ENCODE measurements at regions not wholly inside any gene's neighbourhood (a gene's known extent, or its start where the extent isn't known, plus 50 kb on each side); places are given as distances from the start of the nearest gene placed in this dataset.
"Not testable (repeated sequence)": the region's sequence is repeated elsewhere in the genome, so short reads cannot be mapped to it uniquely, and the experiment has no call there.

DNA sequence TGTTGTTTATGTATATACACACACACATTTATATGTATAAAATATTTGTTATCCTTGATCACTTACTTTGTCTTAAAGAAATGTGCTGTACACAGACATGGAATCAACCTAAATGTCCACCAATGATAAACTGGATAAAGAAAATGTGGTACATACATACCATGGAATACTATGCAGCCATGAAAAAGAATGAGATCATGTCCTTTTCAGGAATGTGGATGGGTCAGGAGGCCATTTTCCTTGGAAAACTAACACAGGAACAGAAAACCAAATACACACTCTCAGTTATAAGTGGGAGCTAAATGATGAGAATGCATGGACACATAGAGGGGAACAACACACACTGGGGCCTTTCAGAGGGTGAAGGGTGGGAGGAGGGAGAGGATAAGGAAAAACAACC is 534.7 kb downstream of the FLRT2 start:
- H3K27me3 Mint-ChIP-seq; H3K9me3 Mint-ChIP-seq; H3K4me3 Mint-ChIP-seq; H3K27ac Mint-ChIP-seq; H3K4me1 Mint-ChIP-seq (ENCODE audit: low read depth); H3K36me3 Mint-ChIP-seq (ENCODE audit: low read depth); DNase-seq: not testable (repeated sequence)

DNA sequence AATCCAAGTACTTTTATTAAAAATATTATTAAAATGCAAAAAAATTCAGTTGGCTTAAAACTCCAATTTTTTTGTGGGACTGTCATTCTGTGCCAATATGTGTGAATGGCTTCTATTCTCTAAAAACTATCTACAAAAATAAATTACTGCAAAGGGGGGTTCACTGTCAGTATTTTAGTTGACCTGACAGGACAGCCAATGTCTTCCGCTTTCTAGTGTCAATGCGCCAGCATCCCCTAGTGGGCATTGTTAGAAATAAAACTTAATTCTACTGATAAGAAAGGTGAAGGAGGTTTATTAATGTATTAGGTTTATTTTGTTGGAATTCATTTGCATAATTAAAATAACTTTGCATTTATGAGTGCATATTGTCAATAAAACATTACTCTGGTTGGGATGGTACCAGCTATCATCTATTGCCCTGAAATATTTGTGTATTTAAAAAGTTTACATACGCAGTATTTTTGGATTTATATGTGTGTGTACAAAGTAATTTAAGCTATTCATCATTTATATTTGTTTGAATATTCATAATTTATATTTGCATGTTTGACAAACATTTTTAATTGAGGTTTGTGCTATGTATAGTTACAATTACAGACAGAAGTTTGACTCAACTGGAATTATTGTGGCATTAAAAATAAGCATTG is 527.2 kb downstream of the FLRT2 start:
- no peak for DNase-seq
- Mint-ChIP-seq H3K36me3 (ENCODE audit: low read depth) (no peaks in the 10 kb centered on the region), H3K4me3 (no peak overlapping the region), H3K4me1 (ENCODE audit: low read depth) (peaks cover 6% of the 10 kb centered on the region), H3K27me3 (no peaks in the 10 kb centered on the region), H3K27ac (no peak overlapping the region), H3K9me3 (no peaks in the 10 kb centered on the region)

DNA sequence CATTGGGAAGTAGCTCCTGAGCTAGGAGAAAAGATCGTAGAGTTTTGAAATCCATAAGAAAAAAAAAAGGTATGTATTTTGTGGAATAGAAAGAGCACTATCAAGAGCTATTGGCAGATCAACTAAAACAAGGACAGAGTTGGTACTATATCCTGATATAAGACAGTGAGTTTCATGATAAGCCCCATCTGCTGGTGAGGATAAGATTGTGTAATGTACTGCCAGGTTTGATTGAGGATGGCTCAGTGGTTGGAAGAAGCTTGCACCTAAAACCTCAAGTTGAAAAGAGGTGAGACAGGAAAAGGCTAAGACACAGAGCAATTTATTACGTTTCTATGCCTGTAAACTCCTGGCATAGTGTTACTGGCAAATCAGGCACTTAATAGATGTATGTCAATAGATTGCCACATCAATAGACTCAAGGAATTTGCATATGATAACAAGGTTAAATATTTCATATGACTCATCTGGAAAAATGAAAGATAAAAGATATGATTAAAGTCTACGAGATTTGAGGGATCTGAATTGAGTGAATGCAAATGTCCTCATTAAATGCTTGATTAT is 525.6 kb downstream of the FLRT2 start:
- DNase-seq, result no peak
- H3K27ac Mint-ChIP-seq, result no peak overlapping the region

DNA sequence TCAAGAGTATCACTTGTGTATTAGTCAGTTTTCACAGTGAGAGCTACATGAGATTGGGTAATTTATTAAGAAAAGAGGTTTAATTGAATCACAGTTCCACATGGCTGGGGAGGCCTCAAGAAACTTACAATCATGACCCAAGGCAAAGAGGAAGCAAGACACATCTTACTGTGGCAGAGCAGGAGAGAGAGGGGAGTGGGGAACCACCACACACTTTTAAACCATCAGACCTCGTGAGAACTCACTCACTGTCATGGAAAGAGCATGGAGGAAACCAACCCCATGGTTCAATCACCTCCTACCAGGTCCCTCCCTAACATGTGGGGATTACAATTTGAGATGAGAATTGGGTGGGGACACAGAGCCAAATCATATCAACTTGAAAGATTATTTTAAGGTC is 522.9 kb downstream of the FLRT2 start:
- no peak for DNase-seq
- H3K27me3 Mint-ChIP-seq, result no peaks in the 10 kb centered on the region
- H3K36me3 Mint-ChIP-seq (ENCODE audit: low read depth), result peaks cover 2% of the 10 kb centered on the region
- no peak overlapping the region for H3K4me3 Mint-ChIP-seq
- no peak overlapping the region for H3K27ac Mint-ChIP-seq
- peaks cover 7% of the 10 kb centered on the region for H3K4me1 Mint-ChIP-seq (ENCODE audit: low read depth)
- H3K9me3 Mint-ChIP-seq, result no peaks in the 10 kb centered on the region

More for the DNA sequence above, 525.6 kb downstream of the FLRT2 start:
- H3K4me1 Mint-ChIP-seq (ENCODE audit: low read depth), result peaks cover 6% of the 10 kb centered on the region
- H3K27me3 Mint-ChIP-seq, result no peaks in the 10 kb centered on the region
- H3K36me3 Mint-ChIP-seq (ENCODE audit: low read depth), result no peaks in the 10 kb centered on the region
- H3K9me3 Mint-ChIP-seq, result no peaks in the 10 kb centered on the region
- no peak overlapping the region for H3K4me3 Mint-ChIP-seq

DNA sequence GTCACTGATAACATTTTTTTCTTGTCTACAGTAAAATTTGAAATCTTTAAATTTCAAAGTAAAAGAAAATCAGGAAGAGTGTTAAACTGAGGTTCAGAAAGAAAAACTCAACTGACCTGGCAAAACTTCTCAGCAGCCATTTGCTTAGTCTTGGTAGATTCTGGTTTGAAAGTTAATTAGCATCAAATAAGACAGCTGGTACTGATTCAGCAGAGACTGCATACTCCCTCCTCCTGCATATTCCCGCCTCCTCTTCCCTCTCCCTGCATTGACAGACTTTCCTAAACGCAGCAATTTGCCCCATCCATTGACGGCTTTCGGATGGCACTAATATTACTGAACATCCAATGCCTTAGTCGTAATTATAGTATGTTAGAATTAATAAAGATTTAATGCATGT is 520.8 kb downstream of the FLRT2 start:
- Mint-ChIP-seq H3K36me3 (ENCODE audit: low read depth) (peaks cover 4% of the 10 kb centered on the region), H3K4me3 (no peak overlapping the region), H3K4me1 (ENCODE audit: low read depth) (peaks cover 6% of the 10 kb centered on the region), H3K9me3 (no peaks in the 10 kb centered on the region), H3K27me3 (no peaks in the 10 kb centered on the region), H3K27ac (no peak overlapping the region)
- DNase-seq, result no peak

DNA sequence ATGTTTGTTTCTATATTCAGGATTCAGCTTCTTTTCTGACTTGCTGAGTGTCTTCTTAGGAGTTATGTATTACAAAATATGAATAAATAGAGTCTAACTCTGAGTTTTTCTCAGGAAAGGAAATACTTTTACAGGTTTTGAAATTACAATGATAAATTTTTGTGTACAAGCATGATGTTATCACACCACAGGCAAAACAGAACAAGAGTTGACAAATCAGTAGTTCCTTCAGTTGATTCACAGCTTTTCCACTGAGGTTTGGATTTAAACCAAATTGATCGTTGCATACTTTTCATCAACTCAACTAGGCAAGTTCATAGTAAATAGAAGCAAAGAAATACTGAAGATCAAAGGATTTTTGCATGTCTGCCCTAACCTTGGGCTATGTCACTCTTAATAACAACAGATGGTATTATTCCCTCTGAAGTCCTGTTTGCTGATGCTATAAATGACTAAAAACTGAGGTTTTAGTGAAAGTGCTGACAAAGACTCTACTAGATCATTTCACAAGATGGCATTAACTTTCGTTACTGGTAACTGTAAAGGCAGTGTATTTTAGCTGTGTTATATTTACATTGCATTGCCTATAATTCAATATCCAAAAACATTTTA is 520.2 kb downstream of the FLRT2 start:
- Mint-ChIP-seq H3K9me3 (no peaks in the 10 kb centered on the region), H3K36me3 (ENCODE audit: low read depth) (peaks cover 4% of the 10 kb centered on the region), H3K4me3 (no peak overlapping the region), H3K4me1 (ENCODE audit: low read depth) (peaks cover 1% of the 10 kb centered on the region), H3K27me3 (no peaks in the 10 kb centered on the region), H3K27ac (no peak overlapping the region)
- no peak for DNase-seq

DNA sequence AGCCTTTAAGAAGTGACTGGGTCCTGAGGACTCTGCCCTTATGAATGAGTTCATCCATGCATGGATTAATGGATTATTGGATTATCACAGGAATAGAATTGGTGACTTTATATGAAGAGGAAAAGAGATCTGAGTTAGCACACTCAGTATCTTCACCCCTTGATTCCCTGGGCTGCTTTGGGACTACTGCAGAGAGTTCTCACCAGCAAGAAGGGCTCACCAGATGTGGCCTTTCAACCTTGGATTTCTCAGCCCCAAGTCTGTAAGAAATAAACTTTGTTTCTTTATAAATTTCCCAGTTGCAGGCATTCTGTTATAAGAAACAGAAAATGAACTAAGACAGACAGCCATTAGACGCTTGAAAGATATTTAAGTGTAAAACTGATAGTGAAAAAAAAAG is 509.2 kb downstream of the FLRT2 start:
- no peak overlapping the region for H3K27ac Mint-ChIP-seq
- H3K4me3 Mint-ChIP-seq, result no peak overlapping the region
- no peaks in the 10 kb centered on the region for H3K27me3 Mint-ChIP-seq
- no peaks in the 10 kb centered on the region for H3K4me1 Mint-ChIP-seq (ENCODE audit: low read depth)
- H3K9me3 Mint-ChIP-seq, result no peaks in the 10 kb centered on the region
- DNase-seq, result no peak
- peaks cover 2% of the 10 kb centered on the region for H3K36me3 Mint-ChIP-seq (ENCODE audit: low read depth)

DNA sequence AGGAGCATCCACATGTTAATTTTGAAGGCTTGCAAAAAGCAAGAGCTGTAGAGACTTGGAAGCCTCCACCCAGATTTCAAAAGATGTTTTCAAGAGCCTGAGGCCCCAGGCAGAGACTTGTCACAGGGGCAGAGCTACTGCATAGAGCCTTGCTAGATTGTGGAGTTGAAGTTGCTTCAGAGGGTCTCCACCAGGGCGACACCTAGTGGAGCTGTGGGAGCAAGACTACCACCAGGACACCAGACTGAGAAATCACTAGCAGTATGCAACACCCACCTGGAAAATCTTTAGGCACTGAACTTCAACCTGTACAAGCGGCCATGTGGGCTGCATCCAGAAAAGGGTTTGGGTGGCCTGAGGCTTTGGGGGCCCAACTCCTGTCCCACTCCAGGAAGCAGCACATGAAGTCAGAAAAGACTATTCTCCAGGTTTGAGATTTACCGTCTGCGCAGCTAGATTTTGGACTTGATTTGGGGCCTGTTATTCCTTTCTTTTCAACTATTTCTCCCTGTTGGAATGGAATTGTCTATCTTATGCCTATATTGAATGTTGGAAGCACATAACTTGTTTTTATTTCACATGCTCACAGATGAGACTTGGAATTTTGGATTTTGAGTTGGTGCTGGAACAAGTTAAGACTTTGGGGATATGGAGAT is 508.6 kb downstream of the FLRT2 start:
- no peak overlapping the region for H3K27ac Mint-ChIP-seq
- H3K4me1 Mint-ChIP-seq (ENCODE audit: low read depth), result no peaks in the 10 kb centered on the region
- H3K27me3 Mint-ChIP-seq, result no peaks in the 10 kb centered on the region
- no peak overlapping the region for H3K4me3 Mint-ChIP-seq
- DNase-seq, result peak; percentile 45
- peaks cover 2% of the 10 kb centered on the region for H3K36me3 Mint-ChIP-seq (ENCODE audit: low read depth)
- no peaks in the 10 kb centered on the region for H3K9me3 Mint-ChIP-seq

DNA sequence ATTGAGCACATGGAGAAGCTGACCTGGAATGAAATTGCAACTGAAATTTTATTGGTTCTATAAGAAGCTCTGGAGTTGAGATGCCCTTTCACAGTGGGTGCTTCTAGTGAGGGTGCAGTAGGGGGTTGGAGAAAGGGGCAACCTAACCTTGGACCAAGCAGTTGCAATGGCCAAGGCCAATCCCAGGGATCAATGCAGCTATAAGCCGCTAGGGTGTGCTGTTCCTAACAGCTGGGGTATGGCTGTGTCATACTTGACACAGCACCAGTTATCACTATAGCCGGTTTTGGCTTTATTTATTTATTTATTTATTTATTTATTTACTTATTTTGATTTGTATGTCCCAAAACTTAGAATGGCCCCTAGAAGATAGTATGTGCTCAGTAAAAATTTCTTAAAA is 505.9 kb downstream of the FLRT2 start:
- Mint-ChIP-seq H3K9me3 (no peaks in the 10 kb centered on the region), H3K27ac (no peak overlapping the region), H3K4me3 (no peak overlapping the region), H3K36me3 (ENCODE audit: low read depth) (no peaks in the 10 kb centered on the region), H3K4me1 (ENCODE audit: low read depth) (peaks cover 12% of the 10 kb centered on the region), H3K27me3 (no peaks in the 10 kb centered on the region)
- DNase-seq, result no peak

DNA sequence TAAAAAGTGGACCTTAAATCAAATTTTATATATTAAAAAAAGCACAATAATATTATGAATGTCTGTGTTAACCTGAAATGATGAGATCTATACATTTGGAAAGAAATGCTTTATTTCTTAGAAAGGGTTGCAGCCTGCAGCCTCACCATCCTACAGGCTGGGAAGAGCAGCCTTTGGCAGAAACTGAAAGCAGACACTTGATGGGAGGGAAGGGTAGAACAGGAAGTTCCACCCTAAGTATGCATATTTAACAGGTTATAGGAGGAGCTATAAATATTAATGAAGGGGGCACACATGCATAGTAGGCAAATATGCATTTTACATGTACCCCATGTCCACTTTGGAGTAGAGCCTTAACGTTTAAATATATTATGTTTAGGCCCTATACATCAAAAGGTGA is 498.0 kb downstream of the FLRT2 start:
- Mint-ChIP-seq H3K27ac (no peak overlapping the region), H3K4me1 (ENCODE audit: low read depth) (peaks cover 20% of the 10 kb centered on the region), H3K9me3 (peaks cover 18% of the 10 kb centered on the region), H3K36me3 (ENCODE audit: low read depth) (peaks cover 14% of the 10 kb centered on the region), H3K27me3 (no peaks in the 10 kb centered on the region), H3K4me3 (no peak overlapping the region)
- DNase-seq, result no peak

DNA sequence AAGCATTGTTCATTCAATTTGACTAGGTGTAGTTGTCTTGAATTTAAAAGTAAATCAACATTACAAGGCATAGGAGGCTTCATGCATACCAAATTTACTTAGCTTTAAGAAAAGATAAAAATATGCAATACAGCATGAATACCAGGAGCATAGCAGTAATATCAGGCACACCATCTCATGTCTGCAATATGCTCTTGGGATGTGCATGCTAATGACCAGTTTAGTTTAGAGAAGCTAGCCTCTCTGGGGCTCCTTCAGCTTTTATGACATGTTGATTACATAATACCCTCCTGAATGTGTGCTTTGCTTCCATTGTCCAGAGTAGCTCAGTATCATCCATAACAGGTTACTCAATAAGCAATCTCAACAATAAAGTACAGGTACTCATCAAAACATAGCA is 497.2 kb downstream of the FLRT2 start:
- Mint-ChIP-seq H3K9me3 (peaks cover 19% of the 10 kb centered on the region), H3K27ac (no peak overlapping the region), H3K36me3 (ENCODE audit: low read depth) (peaks cover 19% of the 10 kb centered on the region), H3K4me3 (no peak overlapping the region), H3K4me1 (ENCODE audit: low read depth) (peaks cover 20% of the 10 kb centered on the region), H3K27me3 (no peaks in the 10 kb centered on the region)
- DNase-seq, result no peak

DNA sequence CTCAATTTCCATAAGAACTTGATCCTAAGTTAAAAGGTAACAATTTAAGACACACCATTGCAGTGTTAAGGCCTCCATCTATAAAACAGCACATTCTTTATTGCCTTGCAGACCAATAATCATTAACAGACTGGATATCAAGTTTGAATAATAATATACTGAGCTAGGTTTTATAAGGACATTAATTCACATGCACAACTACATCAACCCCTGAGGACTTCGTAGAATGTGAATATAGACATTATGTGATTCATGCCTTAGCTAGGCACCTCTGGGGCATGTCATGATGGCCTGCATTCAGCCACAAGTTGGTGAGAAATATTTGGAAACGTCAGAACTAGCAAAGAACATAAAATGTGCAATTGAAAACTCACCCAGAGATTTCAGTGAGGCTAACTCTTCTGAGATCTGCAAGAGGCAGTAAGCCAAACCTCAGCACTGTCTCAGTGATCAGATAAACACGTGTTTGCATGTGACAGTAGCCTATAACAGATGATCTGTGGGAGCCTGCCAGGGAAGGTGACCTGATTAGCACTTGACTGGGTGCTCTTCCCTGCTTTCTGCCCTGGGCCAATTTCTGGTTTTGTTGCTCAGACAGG is 492.2 kb downstream of the FLRT2 start:
- no peaks in the 10 kb centered on the region for H3K27me3 Mint-ChIP-seq
- peaks cover 20% of the 10 kb centered on the region for H3K9me3 Mint-ChIP-seq
- peaks cover 1% of the 10 kb centered on the region for H3K4me1 Mint-ChIP-seq (ENCODE audit: low read depth)
- no peak overlapping the region for H3K4me3 Mint-ChIP-seq
- peaks cover 22% of the 10 kb centered on the region for H3K36me3 Mint-ChIP-seq (ENCODE audit: low read depth)
- H3K27ac Mint-ChIP-seq, result no peak overlapping the region
- no peak for DNase-seq

DNA sequence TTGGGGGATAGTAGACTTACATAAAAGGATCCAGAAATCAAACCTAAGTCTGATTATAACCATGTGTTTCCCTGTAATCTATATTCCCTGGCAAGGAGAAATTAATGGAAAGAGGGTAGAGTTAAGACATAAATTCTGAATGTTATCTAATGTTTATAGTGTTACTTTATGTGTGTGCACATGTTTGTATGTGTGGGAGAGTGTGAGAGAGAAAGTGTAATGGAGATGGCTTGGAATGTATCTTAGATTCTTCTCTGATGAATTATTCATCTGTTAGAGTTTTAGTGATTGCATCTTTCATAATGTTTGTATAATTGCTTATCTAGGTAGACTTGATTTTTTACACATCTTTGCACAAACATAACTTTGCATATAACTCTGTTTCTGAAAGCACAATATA is 490.9 kb downstream of the FLRT2 start:
- Mint-ChIP-seq H3K36me3 (ENCODE audit: low read depth) (peaks cover 22% of the 10 kb centered on the region), H3K27me3 (no peaks in the 10 kb centered on the region), H3K4me3 (no peak overlapping the region), H3K9me3 (peaks cover 14% of the 10 kb centered on the region), H3K27ac (no peak overlapping the region), H3K4me1 (ENCODE audit: low read depth) (no peaks in the 10 kb centered on the region)
- no peak for DNase-seq

DNA sequence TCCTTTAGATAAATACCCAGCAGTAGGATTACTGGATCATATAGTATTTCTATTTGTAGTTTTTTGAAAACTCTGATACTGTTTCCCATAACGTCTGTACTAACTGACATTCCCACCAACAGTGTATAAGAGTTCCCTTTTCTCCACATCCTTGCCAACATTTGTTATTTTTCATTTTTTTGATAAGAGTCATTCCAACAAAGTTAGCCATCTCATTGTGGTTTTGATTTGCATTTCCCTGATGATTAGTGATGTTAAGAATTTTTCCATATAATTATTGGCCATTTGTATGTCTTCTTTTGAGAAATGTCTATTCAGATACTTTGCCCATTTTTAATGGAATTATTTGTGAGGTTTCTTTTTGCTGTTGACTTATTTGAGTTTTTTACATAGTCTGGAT is 486.0 kb downstream of the FLRT2 start:
- Mint-ChIP-seq H3K9me3 (no peaks in the 10 kb centered on the region), H3K27me3 (no peaks in the 10 kb centered on the region), H3K27ac (no peak overlapping the region), H3K4me3 (no peak overlapping the region), H3K4me1 (ENCODE audit: low read depth) (no peaks in the 10 kb centered on the region), H3K36me3 (ENCODE audit: low read depth) (peaks cover 8% of the 10 kb centered on the region)
- no peak for DNase-seq

DNA sequence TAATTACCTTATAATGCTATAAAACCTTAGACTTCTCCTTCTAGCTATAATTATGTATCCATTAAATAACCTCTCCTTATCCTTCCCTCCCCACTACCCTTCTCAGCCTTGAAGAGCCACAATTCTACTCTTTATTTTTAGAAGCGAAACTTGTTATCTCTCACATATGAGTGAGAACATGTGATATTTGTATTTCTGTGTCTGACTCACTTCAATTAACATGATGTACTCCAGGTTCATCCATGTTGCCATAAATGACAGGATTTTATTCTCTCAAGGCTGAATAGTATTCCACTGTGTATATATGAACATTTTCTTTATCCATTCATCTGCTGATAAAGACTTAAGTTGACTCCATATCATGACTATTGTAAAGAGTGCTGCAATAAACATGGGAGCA is 485.6 kb downstream of the FLRT2 start:
- Mint-ChIP-seq H3K4me3 (no peak overlapping the region), H3K36me3 (ENCODE audit: low read depth) (peaks cover 8% of the 10 kb centered on the region), H3K9me3 (no peaks in the 10 kb centered on the region), H3K27me3 (no peaks in the 10 kb centered on the region), H3K4me1 (ENCODE audit: low read depth) (no peaks in the 10 kb centered on the region), H3K27ac (no peak overlapping the region)
- no peak for DNase-seq
